Umbilical cord (tissue), 1 donor: ENCODE measurements at regions not wholly inside any gene's neighbourhood (a gene's known extent, or its start where the extent isn't known, plus 50 kb on each side); places are given as distances from the start of the nearest gene placed in this dataset.
A peak's percentile ranks its signal among the peaks of the same experiment; 100 is the strongest.

ENCODE experiments used
- DNase-seq: peaks from one replicate; pipeline ENCODE4 v3.0.0-alpha.2; 2015; ENCODE audit warnings: low spot score

- no peak for DNase-seq
Measured at GRCh38 chr10:76735866-76736265, 901.7 kb downstream of the KCNMA1 start.

DNA sequence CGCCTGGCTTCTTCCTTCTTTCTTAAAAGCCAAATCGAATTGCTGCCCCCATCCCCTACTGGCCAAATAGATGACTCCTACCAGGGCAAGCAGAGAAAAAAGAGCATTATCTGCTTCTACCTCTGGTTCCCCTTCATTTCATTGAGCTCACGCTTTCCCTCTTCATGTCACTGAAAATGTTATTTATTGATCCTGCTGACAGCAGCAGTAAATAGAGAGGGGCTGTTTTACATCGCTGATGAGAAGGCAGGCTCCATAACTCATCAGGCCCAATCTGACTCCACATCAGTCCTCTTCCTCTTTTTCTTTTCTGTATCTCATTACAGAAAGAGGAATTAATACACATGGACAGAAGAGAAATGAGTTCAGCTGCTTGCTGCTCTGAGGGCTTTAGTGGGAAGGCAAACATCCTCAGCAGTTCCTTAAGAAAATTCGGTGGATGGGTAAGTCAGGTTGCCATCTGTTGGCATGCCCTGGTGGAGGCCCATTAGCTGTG, 904.1 kb downstream of the KCNMA1 start:
- DNase-seq = no peak

DNA sequence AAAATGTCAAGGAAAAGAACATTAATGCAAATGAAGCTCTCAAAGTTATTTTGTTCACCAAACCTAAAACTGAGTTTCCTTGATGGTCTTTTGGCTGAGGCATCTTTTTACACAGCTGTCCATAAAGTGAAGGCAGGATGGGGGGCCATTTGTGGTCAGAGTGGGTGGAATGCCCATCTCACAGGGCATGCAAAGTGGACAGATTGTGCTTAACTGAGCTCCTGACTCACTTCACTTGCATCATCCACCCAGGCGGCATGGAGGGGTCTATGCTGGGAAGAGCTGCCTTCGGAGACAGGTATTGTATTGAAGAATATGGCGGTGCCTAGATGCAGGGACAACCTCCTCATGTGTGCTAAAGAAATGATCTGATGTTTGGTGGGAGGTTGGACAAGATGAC, 905.3 kb downstream of the KCNMA1 start:
- DNase-seq = no peak

DNA sequence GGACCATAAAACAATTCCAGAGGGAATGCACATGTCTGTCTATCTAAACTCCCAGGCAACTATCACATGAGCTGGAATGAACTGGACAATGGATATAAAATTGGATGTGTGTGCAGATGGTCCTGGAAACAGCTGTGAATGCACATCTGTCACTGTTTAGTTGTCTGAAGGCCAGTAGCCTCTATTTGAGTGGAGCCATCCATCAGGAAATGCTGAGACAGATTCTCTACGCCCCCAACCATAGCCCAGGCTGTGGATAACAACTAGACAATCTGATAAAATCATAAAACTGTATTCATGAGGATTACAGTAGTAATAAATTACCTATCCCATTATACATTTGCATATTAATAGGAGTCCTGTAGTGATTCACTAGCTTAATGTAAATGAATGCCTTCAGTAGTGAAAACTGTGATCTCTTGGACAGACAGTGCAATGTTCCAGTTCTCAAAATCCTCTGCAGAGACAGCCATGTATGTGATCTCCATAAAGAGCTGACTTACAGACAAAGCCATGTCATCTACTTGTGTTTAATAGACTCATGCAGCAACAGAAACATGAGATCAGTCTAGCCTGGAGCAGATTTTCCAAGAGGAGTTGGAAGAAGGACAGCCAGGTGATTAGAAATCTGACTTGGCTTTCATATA, 907.6 kb downstream of the KCNMA1 start:
- no peak for DNase-seq

DNA sequence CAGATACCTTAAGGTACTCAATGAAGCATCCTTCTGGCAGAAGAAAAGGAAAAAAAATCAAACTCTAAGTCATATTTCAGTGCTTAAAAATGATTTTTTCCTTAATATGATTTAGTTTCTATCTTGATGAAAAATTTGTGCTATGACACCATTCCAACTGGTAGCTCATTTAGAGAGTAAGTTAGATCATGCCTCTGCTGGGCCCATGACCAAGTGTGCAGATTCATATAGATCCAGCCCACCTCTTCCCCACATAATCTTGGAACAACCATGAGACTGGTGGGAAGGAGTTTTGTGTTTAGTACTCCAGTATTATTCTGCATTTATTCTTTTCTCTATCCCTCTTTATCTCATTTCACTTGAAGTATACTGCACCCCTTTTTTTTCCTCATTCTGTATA, 908.3 kb downstream of the KCNMA1 start:
- DNase-seq = no peak

DNA sequence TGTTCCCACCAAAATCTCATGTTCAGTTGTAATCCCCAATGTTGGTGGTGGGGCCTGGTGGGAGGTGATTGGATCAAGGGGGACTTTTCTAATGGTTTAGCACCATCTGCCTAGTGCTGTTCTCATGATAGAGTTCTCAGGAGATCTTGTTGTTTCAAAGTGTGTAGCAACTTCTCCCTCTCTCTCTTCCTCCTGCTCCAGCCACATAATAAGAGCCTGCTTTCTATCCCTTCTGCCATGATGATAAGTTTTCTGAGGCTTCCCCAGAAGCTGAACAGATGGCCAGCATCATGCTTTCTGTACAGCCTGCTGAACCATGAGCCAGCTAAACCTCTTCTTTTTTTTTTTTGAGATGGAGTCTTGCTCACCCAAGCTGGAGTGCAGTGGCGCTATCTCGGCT, 910.6 kb downstream of the KCNMA1 start:
- DNase-seq = no peak

DNA sequence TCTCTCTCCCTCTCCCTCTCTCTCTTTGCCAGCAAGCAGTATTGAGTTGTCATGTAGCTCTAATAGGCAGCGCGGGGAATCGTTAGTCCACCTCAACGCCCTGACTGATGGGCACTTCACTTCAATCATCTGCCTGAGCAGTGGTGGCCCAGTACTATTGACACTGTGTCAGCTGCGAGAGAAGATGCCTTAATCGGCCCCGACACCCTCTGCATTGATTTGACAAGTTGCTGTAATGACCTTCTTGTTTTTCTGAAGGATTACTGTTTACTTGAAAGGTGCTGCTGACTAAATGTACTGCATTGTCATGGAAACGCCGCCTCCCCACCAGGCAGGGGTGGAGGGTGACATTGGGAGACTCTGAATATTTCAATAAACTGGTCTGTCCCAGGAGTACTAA, 913.8 kb downstream of the KCNMA1 start:
- no peak for DNase-seq

- DNase-seq = no peak
Measured at GRCh38 chr10:76721891-76722505, 915.6 kb downstream of the KCNMA1 start.

DNA sequence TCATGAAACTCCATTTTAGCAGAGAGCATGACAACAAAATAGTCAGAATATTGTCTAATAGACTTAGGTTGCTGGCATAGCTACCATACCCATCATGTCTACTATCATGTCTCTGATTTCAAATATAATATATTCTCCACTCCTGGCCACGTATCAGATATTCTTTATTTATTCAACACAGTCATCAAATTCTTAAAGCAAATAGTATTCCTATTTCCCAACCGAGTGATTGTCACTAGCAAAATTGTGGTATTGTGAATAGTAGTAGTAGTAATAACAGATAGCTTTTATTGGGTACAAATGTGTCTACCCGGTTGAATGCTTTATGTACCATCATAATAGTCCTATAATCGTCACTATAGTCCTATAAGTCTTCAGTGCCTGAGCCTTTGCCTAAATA, 918.6 kb downstream of the KCNMA1 start:
- no peak for DNase-seq

DNA sequence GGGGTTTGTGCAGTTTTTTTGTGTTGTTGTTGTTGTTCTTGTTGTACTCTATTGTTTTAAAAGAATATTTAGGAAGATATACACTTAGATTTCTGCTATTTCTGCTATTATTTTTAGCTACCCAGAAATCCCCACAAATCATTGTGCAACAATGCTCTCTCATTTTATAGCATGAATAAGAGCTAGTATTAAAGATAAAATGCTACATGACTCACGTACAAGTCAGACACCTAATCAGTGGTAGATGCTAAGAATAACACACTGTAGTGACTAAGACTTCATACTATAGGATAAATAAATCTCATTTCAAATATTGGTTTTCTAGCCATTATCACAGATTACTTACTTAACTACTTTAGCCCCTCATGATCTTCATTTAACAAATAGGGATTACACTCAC, 920.5 kb downstream of the KCNMA1 start:
- DNase-seq = peak; percentile 45

DNA sequence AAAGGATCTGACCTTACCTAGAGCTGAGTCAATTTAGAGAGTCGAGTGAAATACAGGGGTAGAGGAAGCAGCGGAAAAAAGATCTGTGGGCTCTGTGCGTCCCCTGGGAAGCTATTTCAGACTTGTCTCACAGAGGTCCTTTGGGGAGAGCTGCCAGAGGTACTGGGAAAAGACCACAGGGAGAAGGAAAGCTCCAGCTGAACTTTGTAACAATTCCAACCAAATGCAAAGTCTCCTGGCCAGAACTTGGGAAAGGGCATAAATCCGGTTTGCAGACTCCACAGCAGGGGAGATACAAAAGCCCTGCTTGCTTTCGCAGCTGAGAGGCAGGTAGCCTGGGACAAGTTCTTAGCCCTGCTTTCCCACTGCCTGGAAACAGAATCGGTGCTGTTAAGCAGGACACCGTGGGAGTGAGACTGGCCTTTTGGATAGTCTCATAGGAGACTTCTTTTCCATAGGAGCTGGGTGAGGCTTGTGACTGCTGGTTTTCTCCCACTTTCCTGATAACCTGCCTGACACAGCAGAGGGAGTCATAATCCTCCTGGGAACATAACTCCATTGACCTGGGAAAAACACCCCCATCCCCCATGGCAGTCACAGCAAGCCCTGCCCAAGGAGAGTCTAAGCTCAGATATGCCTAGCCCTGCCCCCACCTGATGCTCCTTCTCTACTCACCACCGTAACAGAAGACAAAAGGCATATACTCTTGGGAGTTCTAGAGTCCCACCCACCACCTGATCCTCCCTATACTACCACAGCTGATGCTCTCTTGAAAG, 926.2 kb downstream of the KCNMA1 start:
- no peak for DNase-seq

DNA sequence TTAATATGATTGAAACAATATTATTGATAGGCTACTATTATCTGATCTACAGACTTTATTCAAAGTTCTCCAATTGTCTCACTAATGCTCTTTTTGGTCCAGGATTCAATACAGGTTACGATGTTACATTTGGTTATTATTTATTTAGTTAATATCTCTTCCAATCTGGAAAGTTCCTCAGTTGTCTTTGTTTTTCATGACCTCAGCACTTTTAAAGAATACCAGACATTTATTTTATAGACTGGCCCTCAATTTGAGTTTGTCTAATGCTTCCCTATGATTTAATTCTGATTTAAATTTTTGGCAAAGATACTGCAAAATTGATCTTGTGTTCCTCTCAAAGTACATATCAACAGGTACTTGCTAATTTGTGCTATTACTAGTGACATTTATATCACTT, 937.4 kb downstream of the KCNMA1 start:
- no peak for DNase-seq

- no peak for DNase-seq
Measured at GRCh38 chr10:76697923-76698322, 939.7 kb downstream of the KCNMA1 start.

GRCh38 chr10:76695069-76695468, 942.5 kb downstream of the KCNMA1 start:
- DNase-seq = no peak

DNA sequence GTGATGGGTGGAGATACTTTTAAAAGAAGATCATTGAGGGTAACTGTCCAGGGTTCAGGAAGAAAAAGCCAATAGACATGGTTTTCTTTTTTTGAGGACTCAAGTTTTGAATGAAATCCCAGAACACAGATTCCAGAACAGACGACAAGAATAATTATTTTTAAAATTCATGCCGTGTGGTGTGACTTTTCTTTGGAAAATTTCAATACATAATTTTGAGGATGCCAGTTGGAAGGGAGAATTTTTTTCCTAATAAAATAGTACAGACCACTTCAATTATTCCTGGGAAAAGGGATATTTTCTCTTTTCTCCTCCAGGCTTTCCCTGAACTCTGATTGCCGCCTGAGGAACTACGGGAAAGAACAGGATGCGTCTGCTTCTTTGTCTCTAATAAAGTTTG, 951.4 kb downstream of the KCNMA1 start:
- DNase-seq = no peak

- no peak for DNase-seq
Measured at GRCh38 chr10:76684968-76685367, 952.6 kb downstream of the KCNMA1 start.

GRCh38 chr10:76681153-76681552, 956.5 kb downstream of the KCNMA1 start:
- DNase-seq = no peak

DNA sequence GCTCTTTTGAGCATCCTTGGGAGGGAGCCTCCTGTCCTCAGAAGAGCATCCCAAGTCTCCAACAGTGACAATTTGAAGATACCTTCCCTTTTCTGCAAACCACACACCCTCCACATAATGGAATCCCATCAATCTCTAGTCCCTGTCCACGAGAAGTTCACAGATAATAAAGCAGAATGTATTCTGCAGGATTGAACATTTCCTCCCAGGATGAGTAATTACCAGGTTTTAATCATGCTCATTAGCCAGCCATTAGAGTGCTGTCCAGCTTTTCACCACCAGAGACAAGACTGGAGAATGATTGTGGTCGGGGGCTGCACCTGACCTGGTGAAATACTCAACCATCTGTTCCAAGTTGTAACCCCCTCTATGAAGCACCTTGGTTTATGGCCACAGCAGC, 958.6 kb downstream of the KCNMA1 start:
- no peak for DNase-seq

DNA sequence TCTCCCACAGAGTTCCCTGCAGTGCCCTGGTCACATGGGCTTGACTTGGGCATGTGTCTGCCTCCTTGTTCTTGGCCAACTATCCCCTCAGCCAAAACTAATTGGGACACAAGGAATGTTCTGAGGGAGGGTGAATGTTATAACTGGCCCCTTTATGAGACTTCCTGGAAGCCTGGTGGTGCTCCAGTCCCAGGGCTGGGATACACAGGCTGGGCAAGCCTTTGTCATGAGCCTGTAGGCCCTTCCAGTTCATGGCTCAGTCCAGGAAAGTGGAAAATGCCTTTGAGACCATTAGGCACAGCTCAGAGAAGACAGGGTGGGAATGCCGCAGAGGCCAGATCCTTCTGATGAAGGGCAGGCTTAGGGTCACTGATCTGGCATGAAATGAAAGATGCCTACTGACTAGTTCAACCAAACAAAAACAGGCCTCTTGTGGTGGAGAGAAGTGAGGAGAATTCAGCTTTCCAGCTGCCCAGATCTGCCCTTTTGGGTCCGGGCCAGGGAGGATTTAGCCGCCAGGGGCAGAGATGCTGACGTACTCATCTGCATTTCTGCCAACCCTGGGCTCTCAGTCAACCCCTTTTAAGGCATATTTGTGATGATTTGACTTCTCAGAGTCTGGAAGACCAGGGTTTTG, 961.5 kb downstream of the KCNMA1 start:
- DNase-seq = peak; percentile 86

DNA sequence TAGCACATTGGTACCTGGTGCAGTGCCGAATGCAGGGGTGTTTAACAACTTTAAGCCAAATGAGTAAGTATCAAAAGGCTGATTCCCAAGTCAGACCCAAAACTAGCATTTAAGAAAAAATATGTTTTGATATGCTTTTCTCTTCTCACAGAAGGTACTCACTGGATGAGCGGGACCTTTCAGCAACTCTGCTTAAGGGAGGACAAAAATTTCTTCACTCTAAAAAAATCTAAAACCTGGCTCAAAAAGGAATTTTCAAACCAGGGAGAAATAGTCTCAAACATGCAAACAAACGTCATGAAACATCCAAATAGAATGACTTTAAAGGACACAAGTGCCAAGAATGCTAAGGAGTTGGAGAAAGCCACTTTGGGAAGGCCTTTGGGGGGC, 962.1 kb downstream of the KCNMA1 start:
- peak; percentile 18 for DNase-seq

GRCh38 chr10:76667408-76668370, 969.9 kb downstream of the KCNMA1 start:
- DNase-seq = peak; percentile 79
